DND-41 (cell line): ENCODE measurements at regions not wholly inside any gene's neighbourhood (a gene's known extent, or its start where the extent isn't known, plus 50 kb on each side); places are given as distances from the start of the nearest gene placed in this dataset.

ENCODE experiments used
- CTCF ChIP-seq: IDR thresholded peaks from 2 replicates; pipeline ENCODE4 v1.5.1; 2012; ENCODE audit warnings: borderline replicate concordance, low read length, moderate library complexity, mild to moderate bottlenecking; ENCODE audit not compliant: poor library complexity, severe bottlenecking; ENCODE audit errors: extremely low read depth
- EZH2 ChIP-seq: IDR thresholded peaks from 3 replicates; pipeline ENCODE4 v1.6.1; 2012; ENCODE audit warnings: borderline replicate concordance, low read depth, mild to moderate bottlenecking, moderate library complexity, low read length, inconsistent platforms; ENCODE audit not compliant: severe bottlenecking

- TF ChIP-seq CTCF (no peak), EZH2 (no peak)
Observed at GRCh38 chr2:239579524-239580198, 178.8 kb upstream of the HDAC4 start.
